ENCODE measurements at regions not wholly inside any gene's neighbourhood (a gene's known extent, or its start where the extent isn't known, plus 50 kb on each side); places are given as distances from the start of the nearest gene placed in this dataset.
"Not testable (repeated sequence)": the region's sequence is repeated elsewhere in the genome, so short reads cannot be mapped to it uniquely, and the experiment has no call there.

DNA sequence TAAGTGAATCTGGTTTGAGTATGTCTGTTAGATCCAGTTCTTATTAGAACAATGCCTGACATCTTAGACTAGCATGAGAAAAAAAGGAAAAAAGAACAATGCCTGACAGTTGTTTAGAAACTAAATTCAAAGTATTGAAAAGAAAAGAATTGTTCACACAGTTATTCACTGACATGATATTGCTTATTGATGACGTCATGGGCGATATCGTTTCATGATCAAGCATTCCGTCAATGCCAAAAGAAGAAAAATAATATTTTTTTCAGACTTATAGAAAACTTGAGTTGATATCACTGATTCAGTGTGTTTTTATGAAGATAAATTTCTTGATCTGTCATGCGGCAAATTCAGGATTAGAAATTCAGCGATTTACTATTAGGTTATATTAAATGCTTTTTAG lies 196.5 kb upstream of the AGR3 start:
- DNase-seq (ENCODE audit: extremely low read depth, low read depth), result no peak

DNA sequence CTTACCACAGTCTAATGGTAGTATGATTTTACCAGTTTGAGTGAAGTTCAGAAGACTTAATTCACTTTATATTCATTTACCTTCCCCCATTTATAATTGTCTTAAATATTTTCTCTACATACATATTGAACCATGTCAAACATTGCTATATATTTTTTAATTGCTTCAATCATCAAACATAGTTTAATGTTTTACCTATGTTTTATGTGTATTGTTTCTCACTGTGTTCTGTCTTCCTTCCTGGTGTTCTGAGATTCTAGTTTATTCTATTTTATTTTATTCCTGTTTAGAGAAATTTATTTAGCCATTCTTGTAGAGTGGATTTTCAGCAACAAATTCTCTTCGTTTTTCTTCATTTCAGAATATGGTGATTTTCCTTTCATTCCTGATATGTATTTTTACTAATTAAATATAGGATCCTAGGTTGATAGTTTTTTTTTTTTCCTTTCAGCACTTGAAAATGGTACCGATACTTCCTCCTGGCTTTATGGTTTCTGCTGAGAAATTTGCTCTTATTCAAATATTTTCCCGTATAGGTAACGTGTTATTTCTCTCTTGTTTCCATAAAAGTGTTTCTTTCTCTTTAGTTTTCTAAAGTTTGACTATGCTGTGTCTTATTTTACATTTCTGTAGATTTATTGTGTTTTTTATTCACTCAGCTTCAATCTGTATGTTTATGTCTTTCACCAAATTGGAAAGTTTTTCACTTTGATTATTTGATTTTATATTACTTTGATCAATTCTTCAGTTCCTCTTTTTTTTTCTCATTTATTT lies 201.8 kb upstream of the AGR3 start:
- no peak for DNase-seq (ENCODE audit: extremely low read depth, low read depth)

- no peak for DNase-seq (ENCODE audit: extremely low read depth, low read depth)
Observed at GRCh38 chr7:17084166-17084475, 202.3 kb upstream of the AGR3 start.

DNA sequence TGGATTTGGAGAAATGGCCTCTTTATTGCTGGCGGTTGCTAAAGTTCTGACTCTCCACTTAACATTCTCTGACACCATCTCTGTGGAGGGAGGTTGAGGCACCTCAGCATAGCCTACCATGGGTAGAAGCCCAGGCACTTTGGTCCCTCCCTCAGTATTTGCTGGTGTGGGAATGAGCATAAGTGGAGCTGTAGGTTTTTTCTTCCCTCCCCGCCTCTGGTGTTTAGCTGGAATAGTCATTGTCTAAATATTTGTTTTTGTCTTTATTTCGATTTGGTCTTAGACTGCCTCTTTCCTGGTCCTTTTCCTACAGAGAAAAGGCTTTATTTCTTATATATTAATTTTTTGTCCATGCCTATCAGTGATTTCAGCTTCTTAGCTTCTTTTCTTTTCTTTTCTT lies 203.4 kb upstream of the AGR3 start:
- no peak for DNase-seq (ENCODE audit: extremely low read depth, low read depth)

DNA sequence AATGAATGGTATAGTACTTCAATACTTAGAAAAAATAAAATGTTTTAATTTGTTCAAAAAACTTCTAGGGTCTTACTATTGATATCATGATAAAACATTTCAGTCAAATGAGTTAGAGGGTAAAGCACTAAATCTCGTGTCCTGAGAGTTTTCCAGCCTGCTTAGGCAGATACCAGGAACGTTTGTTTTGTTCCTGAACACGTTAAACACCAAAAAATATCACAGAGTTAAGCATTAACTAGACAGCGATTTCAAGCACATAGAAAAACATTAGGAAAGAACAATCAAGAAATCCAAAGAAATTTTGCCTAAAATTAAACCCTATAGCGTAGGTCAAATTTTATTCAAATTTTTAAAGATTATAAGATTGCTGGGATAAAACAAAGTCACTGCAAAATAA lies 204.6 kb upstream of the AGR3 start:
- no peak for DNase-seq (ENCODE audit: extremely low read depth, low read depth)

- no peak for DNase-seq (ENCODE audit: extremely low read depth, low read depth)
Observed at GRCh38 chr7:17090751-17091150, 207.7 kb upstream of the AHR start.

DNA sequence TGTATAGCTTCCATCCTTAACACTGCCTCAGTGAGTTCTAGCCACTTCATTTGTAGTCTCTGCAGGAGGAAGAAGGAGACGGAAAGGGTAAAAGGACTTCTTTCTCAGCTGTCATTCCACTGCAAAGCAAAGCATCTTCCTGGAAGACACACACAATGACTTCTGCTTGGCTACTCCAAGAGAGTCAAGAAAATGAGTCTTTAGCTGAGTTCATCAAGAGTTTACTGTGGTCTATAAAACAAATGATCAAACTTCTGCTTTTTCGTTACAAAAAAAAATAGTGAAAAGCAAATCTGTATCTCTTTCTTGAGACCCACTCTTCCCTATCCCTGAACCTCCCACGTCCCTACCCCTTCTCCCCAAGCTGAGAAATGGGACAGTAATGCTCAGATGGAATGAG lies 205.0 kb upstream of the AHR start:
- no peak for DNase-seq (ENCODE audit: extremely low read depth, low read depth)

DNA sequence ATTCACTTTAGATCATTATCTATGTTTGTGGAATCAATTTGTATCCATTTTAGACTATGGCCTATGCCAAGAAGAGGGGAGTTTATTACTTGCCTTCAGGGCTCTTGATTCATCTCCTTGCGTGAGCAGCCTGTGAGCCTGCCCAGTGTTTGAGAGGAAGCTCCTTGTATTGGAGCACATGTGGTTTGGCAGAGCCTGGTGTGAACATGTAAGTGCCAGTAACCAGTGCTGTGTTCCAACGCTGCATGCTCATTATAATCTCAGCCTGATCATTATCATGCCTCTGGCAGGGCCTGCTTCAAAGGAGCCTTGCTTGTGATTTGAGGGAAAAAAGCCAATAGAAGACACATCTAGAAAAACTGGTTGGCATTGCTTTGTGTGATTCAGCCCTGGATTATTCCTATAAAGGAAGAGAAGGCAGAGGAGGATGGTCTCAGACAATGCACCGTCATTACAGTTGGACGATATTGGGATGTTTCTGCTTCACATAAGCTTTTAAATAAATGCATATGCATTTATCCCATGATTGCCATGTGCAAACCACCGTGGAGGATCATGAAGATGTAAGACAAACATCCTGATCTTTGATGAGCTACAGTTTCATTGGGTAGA lies 203.4 kb upstream of the AHR start:
- DNase-seq (ENCODE audit: extremely low read depth, low read depth), result no peak

DNA sequence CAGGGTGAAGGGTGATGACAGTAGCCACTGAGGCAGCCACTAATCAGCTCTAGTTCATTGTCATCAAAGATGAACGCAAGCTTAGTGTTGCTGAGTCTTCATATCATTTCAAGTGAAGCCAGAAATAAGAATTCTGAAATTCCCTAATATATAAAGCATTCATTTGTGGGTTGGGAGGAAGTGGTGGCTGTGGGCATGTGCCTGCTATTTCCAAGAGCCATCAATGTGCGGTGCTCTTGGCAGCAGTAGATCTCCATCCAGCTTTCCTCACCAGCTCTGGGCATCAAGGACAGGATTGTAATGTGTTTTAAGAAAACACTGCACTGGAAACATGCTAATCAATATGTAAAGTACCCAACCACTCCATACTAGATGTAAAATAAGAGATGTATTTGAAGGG lies 202.5 kb upstream of the AHR start:
- DNase-seq (ENCODE audit: extremely low read depth, low read depth), result no peak

DNA sequence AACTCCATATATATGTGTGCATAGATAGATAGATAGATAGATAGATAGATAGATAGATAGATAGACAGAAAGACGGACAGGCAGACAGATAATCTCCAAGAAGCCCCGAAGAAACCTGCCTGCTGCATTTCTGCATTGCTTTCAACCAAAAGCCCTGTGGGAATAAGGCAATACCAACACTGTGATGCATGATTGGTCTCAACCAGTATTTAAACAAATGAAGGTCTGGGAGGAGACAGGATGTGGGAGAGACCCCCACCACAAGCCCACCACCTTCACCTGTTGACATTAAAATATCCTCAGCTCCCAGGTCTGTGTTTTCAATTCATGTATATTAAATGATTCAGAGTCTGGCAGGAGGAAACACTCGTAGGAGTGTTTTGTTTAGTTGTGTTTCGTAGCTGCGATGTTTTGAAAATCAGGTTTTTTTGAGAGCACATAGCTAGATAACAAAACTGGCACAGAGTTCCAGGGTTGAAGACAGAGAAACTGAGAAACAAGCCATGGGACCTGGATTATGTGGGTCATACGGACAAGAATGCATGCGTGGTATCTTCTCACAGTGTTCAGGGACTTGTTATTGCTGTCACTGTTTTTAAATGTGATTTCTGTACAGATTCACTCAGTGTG lies 200.7 kb upstream of the AHR start:
- no peak for DNase-seq (ENCODE audit: extremely low read depth, low read depth)

- DNase-seq (ENCODE audit: extremely low read depth, low read depth), result no peak
Observed at GRCh38 chr7:17098515-17098914, 199.9 kb upstream of the AHR start.

GRCh38 chr7:17099083-17099973 lies 199.1 kb upstream of the AHR start:
- DNase-seq (ENCODE audit: extremely low read depth, low read depth), result peak; percentile 16

- DNase-seq (ENCODE audit: extremely low read depth, low read depth), result not testable (repeated sequence)
Observed at GRCh38 chr7:17099974-17100509, 198.4 kb upstream of the AHR start.

- DNase-seq (ENCODE audit: extremely low read depth, low read depth), result no peak
Observed at GRCh38 chr7:17101207-17101696, 197.2 kb upstream of the AHR start.

GRCh38 chr7:17103170-17103569 lies 195.3 kb upstream of the AHR start:
- DNase-seq (ENCODE audit: extremely low read depth, low read depth), result no peak

DNA sequence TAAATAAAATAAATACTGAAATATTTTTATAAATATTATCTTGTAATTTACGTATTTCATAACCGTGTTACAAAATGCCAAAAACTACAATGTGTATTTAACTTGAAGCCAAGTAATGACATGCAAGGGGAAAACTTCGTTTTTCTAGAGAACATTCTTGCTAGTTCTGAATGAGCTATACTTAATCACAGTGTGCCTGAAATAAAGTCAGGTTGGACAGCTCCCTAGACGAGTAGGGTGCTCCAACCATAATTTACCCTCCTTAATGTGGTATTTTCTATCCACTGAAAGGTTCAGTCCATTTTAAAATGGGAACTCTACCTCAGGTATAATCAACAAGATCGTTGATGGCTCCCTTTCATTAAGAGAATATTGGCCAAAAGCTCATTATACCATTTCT lies 194.5 kb upstream of the AHR start:
- DNase-seq (ENCODE audit: extremely low read depth, low read depth), result no peak

- no peak for DNase-seq (ENCODE audit: extremely low read depth, low read depth)
Observed at GRCh38 chr7:17104419-17104818, 194.0 kb upstream of the AHR start.

DNA sequence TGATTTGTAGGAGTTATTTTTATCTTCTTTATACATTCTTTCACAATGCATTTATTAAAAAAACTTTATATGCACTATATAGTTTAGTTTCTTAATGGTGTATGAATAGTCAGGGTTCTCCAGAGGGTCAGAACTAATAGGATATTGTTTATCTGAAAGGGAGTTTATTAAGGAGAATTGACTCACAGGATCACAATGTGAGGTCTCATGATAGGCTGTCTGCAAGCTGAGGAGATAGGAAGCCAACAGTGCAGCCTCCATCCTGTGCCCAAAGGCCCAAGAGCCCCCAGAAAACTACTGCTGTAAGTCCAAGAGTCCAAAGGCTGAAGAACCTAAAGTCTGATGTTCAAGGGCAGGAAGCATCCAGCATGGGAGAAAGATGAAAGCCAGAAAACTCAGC lies 192.8 kb upstream of the AHR start:
- DNase-seq (ENCODE audit: extremely low read depth, low read depth), result no peak

GRCh38 chr7:17108049-17108584 lies 190.3 kb upstream of the AHR start:
- no peak for DNase-seq (ENCODE audit: extremely low read depth, low read depth)

DNA sequence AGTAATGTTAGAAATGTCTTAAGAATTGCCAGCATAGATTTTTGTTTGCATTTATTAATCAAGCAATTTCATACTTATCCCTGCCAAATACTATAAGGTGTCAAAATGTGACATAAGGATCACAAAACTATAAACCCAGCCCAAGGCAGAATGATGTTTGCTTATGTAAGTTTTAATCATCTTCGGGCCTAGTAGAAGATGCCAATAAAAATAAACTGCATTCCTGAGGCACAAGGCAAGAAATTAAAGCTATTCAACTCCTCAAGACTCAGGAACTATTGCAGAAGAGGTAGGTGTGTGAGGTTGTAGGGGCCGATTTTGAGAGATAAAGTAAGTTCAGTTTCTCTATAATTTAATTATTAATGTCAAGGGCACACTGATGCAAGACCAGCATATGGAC lies 189.4 kb upstream of the AHR start:
- peak; percentile 63 for DNase-seq (ENCODE audit: extremely low read depth, low read depth)

- DNase-seq (ENCODE audit: extremely low read depth, low read depth), result not testable (repeated sequence)
Observed at GRCh38 chr7:17113770-17114169, 184.7 kb upstream of the AHR start.

All from NCI-H460 (cell line).